Neuron (in vitro differentiated cells): ENCODE measurements at regions not wholly inside any gene's neighbourhood (a gene's known extent, or its start where the extent isn't known, plus 50 kb on each side); places are given as distances from the start of the nearest gene placed in this dataset.
"Not testable (repeated sequence)": the region's sequence is repeated elsewhere in the genome, so short reads cannot be mapped to it uniquely, and the experiment has no call there.

ENCODE experiments used
- H2AFZ ChIP-seq: one replicate; pipeline ENCODE4 v1.6.1; 2013; ENCODE audit warnings: low read depth, mild to moderate bottlenecking, inconsistent platforms, low read length, moderate library complexity
- H3K27me3 ChIP-seq: one replicate; pipeline ENCODE4 v1.6.1; 2013; ENCODE audit warnings: low read length; ENCODE audit not compliant: insufficient read depth
- H3K36me3 ChIP-seq: one replicate; pipeline ENCODE4 v1.6.1; 2013; ENCODE audit warnings: low read length; ENCODE audit not compliant: insufficient read depth
- H3K4me1 ChIP-seq: one replicate; pipeline ENCODE4 v1.6.1; 2013; ENCODE audit warnings: low read length; ENCODE audit not compliant: insufficient read depth
- H3K4me3 ChIP-seq: 2 replicates; pipeline ENCODE4 v1.5.1; 2013; ENCODE audit warnings: mild to moderate bottlenecking, low read length, moderate library complexity
- H3K9me3 ChIP-seq: one replicate; pipeline ENCODE4 v1.6.1; 2013; ENCODE audit warnings: low read length

DNA sequence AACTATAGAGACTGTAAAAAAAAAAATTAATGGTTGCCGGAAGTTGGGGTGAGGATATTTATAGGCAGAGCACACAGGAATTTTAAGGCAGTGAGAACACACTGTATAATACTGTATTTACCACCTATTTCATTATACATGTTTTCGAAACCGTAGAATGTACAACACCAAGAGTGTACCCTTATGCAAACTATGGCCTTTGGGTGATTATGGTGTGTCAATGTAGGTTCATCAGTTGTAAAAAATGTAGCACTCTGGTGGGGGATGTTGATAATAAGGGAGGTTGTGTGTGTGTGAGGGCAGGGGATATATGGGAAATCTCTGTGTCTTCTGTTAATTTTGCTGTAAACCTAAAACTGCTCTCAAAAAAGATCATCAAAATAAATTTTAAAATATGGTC is 791.7 kb upstream of the CDH10 start:
- no peaks in the 10 kb centered on the region for H3K36me3 ChIP-seq

DNA sequence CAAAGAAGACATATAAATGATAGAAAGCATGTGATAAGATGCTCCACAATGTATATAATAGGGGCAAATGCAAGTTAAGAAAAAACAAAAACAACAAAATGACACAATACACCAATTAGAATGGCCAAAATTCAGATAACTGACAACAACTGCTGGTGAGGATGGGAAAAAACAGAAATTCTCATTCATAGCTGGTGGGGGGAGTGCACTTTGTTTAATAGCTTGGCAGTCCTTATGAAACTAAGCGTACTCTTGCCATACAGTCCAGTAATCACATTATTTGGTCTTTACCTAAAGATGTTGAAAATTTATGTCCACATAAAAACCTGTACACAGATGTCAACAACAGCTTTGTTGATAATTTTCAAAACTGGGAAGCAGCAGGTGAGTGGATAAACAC is 791.1 kb upstream of the CDH10 start:
- Histone ChIP-seq H2AFZ (no peak overlapping the region), H3K4me1 (no peaks in the 10 kb centered on the region), H3K27me3 (no peaks in the 10 kb centered on the region), H3K9me3 (no peaks in the 10 kb centered on the region), H3K4me3 (no peak overlapping the region), H3K36me3 (no peaks in the 10 kb centered on the region)

More for the DNA sequence above, 791.7 kb upstream of the CDH10 start:
- no peaks in the 10 kb centered on the region for H3K4me1 ChIP-seq
- no peak overlapping the region for H3K4me3 ChIP-seq
- no peaks in the 10 kb centered on the region for H3K27me3 ChIP-seq
- H2AFZ ChIP-seq, result no peak overlapping the region
- no peaks in the 10 kb centered on the region for H3K9me3 ChIP-seq

DNA sequence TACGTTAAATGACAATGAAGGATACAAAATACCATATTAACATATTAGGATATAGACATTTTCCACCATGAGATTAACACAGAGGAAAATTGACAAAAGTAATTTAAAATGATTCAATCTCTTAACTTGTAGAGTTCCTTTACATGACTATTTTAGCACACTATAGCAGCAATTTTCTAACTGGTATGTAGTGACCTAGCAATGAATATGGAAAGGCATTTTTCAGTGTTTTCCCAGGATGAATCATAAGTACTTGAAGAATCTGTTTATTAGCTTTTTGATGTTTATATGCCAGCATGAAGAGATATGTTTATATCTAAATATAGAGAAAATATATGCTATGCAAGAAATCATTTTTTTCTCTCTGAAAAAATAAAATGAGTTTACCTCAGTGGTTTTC is 782.5 kb upstream of the CDH10 start:
- H3K36me3 ChIP-seq, result no peaks in the 10 kb centered on the region
- no peak overlapping the region for H3K4me3 ChIP-seq
- H3K9me3 ChIP-seq, result no peaks in the 10 kb centered on the region
- no peak overlapping the region for H2AFZ ChIP-seq
- no peaks in the 10 kb centered on the region for H3K27me3 ChIP-seq
- H3K4me1 ChIP-seq, result no peaks in the 10 kb centered on the region

DNA sequence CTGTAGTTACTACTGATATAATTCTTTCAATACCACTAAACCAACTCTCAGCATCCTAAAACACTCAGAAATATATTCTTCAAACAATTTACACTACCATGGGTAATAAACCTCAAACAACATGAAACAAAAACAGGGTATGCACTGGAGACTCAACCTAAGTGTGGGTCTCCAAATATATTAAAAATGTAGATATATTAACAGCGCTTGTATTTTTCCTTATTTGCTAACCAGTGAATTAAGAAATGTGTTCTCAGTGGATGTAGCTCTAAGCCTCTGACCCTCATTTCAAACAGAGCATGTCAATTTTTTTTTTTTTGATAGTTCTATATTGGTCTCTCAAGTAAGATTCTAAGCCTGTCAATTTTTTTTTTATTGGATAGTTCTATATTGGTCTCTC is 778.5 kb upstream of the CDH10 start:
- no peaks in the 10 kb centered on the region for H3K27me3 ChIP-seq
- no peaks in the 10 kb centered on the region for H3K36me3 ChIP-seq
- H3K9me3 ChIP-seq, result no peaks in the 10 kb centered on the region
- no peaks in the 10 kb centered on the region for H3K4me1 ChIP-seq
- H3K4me3 ChIP-seq, result no peak overlapping the region
- H2AFZ ChIP-seq, result no peak overlapping the region

DNA sequence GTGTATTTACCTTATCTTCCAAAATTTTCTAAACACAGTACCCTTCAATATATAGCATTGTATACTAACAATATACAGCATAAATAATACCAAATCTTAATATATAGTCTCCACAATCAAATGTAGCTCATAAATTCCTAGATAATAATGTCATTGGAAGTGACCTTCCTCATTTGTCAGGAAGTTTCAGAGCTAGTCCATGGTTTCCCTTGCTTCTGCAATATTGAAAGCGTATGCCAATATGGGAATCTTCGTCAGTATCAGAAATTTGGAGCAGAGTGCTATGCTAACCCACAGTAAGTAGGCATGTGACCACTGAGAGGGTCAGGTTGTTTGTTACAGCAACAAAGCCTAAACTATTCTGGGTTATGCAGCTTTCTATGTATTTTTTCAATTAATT is 774.9 kb upstream of the CDH10 start:
- H3K27me3 ChIP-seq, result no peaks in the 10 kb centered on the region
- H2AFZ ChIP-seq, result no peak overlapping the region
- H3K9me3 ChIP-seq, result no peaks in the 10 kb centered on the region
- H3K36me3 ChIP-seq, result no peaks in the 10 kb centered on the region
- no peaks in the 10 kb centered on the region for H3K4me1 ChIP-seq
- H3K4me3 ChIP-seq, result no peak overlapping the region

DNA sequence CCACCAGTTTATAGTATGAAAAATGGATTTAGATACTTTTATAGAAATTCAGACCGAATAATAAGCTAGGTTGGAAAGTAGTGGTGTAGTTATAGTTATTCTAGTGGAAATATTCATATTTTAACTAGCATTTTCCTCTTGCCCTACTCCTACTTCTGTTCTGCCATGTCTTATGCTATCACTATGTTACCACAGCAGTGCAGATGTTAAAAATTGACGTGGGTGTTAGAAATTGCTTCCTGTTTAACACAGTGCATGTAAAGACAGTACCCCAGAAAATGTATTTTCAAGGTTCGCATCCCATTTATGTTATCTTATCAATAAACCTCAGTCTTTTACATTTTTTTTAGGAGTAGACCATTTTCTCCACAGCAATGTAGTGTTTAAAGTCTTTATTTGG is 774.2 kb upstream of the CDH10 start:
- Histone ChIP-seq H2AFZ (no peak overlapping the region), H3K9me3 (no peaks in the 10 kb centered on the region), H3K27me3 (no peaks in the 10 kb centered on the region), H3K4me1 (no peaks in the 10 kb centered on the region), H3K4me3 (no peak overlapping the region), H3K36me3 (no peaks in the 10 kb centered on the region)

DNA sequence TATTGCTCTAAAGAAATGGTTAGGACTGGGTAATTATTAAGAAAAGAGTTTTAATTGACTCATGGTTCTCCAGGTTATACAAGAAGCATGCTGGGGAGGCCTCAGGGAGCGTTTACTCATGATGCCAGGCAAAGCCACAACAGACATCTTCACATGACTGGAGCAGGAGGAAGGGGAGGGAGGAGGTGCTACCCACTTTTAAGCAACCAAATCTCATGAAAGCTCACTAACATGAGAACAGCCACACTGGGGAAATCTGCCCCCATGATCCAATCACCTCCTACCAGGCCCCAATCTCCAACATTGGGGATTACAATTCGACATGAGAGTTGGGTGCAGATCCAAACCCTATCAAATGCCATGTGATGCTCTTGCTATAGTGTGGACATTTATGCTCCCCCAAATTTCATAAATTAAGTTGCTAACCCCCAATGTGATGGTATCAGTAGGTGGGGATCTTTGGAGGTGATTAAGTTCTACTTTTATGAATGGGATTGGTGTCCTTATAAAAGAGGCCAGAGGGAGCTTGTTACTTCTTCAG is 773.6 kb upstream of the CDH10 start:
- no peaks in the 10 kb centered on the region for H3K9me3 ChIP-seq
- H2AFZ ChIP-seq, result no peak overlapping the region
- H3K4me3 ChIP-seq, result no peak overlapping the region

DNA sequence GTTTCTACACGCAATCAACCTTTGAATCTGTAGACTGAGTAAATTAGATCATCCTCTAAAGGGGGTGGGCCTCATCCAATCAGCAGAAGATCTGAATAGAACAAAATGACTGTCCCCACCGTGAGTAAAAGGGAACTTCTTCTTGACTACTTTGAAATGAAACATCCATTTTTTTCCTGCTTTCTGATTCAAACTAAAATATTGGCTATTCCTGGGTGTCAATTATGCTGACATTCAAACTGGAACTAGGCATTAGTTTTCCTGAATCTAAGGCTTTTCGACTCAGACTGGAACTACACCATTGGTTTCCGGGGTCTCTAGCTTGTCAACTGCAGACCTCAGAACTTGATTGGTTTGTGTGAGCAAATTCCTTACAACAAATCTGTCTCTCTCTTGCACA is 772.2 kb upstream of the CDH10 start:
- Histone ChIP-seq H3K27me3 (no peaks in the 10 kb centered on the region), H3K9me3 (no peaks in the 10 kb centered on the region), H3K36me3 (no peaks in the 10 kb centered on the region), H3K4me3 (no peak overlapping the region), H3K4me1 (no peaks in the 10 kb centered on the region), H2AFZ (no peak overlapping the region)

More for the DNA sequence above, 773.6 kb upstream of the CDH10 start:
- no peaks in the 10 kb centered on the region for H3K36me3 ChIP-seq
- no peaks in the 10 kb centered on the region for H3K27me3 ChIP-seq
- H3K4me1 ChIP-seq, result no peaks in the 10 kb centered on the region

DNA sequence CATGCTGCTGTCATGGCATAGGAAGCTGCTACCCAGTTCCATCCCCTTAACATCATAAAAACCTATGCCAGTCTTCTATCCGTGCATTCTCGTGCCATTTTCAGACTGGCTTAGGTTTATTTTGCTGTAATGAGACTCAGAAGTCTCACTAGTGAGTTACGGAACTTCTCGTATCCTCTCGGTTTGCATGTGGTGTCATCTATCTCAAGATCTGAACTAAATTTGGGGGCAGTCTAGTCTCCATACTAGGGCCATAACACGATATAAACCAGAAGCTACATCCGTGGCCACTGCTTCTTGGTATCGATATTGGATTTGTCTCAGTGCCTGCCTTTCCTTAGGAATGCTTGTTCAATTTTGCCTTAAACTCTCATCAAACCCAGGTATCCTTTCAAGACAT is 771.2 kb upstream of the CDH10 start:
- H3K9me3 ChIP-seq, result no peaks in the 10 kb centered on the region
- H3K4me3 ChIP-seq, result no peak overlapping the region
- peaks cover 5% of the 10 kb centered on the region for H3K4me1 ChIP-seq
- H3K27me3 ChIP-seq, result no peaks in the 10 kb centered on the region
- H2AFZ ChIP-seq, result no peak overlapping the region
- H3K36me3 ChIP-seq, result no peaks in the 10 kb centered on the region

DNA sequence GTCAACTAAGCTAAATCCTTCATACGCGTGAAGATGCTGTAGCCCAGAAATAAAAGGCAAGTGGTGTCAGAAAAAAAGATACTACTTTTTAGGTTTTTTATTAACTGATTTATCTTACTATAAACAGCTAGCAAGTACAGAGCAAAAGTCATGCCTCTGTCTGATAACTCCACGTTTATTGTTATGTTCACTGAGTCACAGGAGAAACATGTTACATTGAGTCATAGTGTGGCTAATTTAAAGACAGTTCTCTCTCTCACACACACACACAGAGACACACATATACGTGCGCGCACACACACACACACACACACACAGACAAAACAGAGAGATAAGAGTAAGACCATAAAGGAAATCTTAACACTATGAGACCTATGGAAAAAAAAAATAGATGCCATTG is 770.0 kb upstream of the CDH10 start:
- Histone ChIP-seq H3K4me1 (peaks cover 5% of the 10 kb centered on the region), H3K36me3 (no peaks in the 10 kb centered on the region), H3K27me3 (no peaks in the 10 kb centered on the region), H2AFZ (no peak overlapping the region), H3K9me3 (no peaks in the 10 kb centered on the region), H3K4me3 (no peak overlapping the region)

DNA sequence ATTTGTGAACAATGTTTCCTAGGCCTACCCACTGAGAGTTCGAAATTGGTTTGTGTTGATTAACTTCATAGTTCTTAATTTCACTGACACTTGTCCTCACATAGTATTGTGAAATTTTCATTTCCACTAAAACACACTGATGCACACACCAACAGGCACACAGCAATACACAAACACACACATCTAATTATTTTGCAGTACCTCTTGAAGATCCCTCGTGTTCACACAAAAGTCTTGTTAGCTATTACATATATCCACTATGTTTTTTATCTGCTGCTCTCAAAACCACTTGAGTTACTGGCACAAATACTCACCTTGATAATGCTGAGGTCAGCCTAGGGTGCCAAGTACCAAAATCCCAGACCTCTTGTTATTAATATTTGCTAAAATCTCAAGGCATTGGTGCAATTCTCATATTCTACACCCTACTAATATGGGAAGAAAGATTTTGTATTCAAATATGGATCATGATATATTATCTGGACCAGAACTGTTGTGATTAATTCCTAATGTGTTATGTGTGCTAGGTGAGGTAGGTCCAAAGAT is 767.4 kb upstream of the CDH10 start:
- H3K4me1 ChIP-seq, result peaks cover 5% of the 10 kb centered on the region
- H2AFZ ChIP-seq, result no peak overlapping the region
- H3K4me3 ChIP-seq, result no peak overlapping the region
- H3K36me3 ChIP-seq, result no peaks in the 10 kb centered on the region
- no peaks in the 10 kb centered on the region for H3K9me3 ChIP-seq
- no peaks in the 10 kb centered on the region for H3K27me3 ChIP-seq

DNA sequence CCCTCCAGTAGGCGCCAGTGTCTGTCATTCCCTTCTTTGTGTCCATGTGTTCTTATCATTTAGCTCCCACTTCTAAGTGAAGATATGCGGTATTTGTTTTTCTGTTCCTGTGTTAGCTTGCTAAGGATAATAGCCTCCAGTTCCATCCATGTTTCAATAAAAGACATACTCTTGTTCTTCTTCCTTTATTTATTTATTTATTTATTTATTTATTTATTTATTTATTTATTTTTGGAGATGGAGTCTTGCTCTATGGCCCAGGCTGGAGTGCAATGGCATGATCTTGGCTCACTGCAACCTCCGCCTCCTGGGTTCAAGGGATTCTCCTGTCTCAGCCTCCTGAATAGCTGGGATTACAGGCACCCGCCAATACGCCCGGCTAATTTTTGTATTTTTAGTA is 762.6 kb upstream of the CDH10 start:
- not testable (repeated sequence) for H3K36me3 ChIP-seq, H3K27me3 ChIP-seq, H3K4me1 ChIP-seq, H3K4me3 ChIP-seq, H3K9me3 ChIP-seq, H2AFZ ChIP-seq

DNA sequence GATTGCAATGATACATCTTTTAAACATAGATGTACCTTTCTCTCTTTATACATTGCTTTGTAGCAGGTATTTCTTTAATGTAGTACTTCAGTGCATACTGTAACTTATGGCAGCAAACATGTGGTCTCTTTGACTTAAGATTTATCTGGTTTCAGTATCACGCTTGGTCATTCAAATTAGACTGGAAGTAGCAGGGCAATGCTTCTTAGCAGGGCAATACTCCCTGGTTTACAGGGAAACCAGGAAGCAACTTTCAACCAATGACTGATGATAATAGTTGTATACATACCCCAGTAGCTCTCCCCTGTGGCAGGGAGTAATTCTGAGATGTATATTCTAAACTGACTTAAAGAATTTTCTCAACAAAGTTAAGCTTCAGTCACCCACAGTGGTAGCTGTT is 761.1 kb upstream of the CDH10 start:
- Histone ChIP-seq H2AFZ (no peak overlapping the region), H3K4me3 (no peak overlapping the region), H3K4me1 (no peaks in the 10 kb centered on the region), H3K36me3 (no peaks in the 10 kb centered on the region), H3K9me3 (no peaks in the 10 kb centered on the region), H3K27me3 (no peaks in the 10 kb centered on the region)

DNA sequence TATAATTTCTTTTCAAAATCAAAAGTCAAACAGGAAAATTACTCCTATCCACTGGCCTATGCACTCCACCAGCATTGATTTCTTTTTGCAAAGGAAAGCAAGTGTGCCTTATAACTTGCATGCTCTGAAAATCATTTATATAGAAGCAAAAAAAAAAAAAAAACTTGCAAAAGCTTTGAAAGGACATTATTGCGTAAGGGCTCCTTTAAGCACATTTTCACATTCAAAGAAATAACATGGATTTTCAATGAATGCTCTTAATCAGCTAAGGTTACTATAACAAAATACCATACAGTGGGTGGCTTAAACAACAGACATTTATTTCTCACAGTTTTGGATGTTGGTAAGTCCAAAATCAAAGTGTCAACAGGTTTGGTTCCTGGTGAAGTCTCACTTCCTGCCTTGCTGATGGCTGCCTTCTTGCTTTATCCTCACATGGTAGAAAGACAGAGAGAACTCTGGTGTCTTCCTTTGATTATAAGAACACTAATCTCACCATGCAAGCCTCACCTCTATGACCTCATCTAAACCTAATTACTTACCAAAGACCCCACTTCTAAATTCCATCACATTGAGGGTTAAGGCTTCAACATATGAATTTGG is 755.2 kb upstream of the CDH10 start:
- Histone ChIP-seq H3K36me3 (no peaks in the 10 kb centered on the region), H3K9me3 (no peaks in the 10 kb centered on the region), H3K4me1 (no peaks in the 10 kb centered on the region), H3K27me3 (no peaks in the 10 kb centered on the region), H2AFZ (no peak overlapping the region), H3K4me3 (no peak overlapping the region)
